ENCODE measurements at regions not wholly inside any gene's neighbourhood (a gene's known extent, or its start where the extent isn't known, plus 50 kb on each side); places are given as distances from the start of the nearest gene placed in this dataset.

- no peak for TF ChIP-seq CTCF (conservative IDR thresholded peaks at IDR 0.05; ENCODE audit: low read depth, low read length)
- DNase-seq (ENCODE audit: low read depth): no peak
- H3K4me3 ChIP-seq (ENCODE audit: low read depth, low read length): no peak overlapping the region
Observed at GRCh38 chr10:4382811-4383210, 443.2 kb upstream of the AKR1E2 start.

- H3K4me3 ChIP-seq (ENCODE audit: low read depth, low read length): no peak overlapping the region
- TF ChIP-seq CTCF (conservative IDR thresholded peaks at IDR 0.05; ENCODE audit: low read depth, low read length): no peak
- DNase-seq (ENCODE audit: low read depth): no peak
Observed at GRCh38 chr10:4373612-4374011, 452.4 kb upstream of the AKR1E2 start.

- no peak for DNase-seq (ENCODE audit: low read depth)
- H3K4me3 ChIP-seq (ENCODE audit: low read depth, low read length): no peak overlapping the region
- no peak for TF ChIP-seq CTCF (conservative IDR thresholded peaks at IDR 0.05; ENCODE audit: low read depth, low read length)
Observed at GRCh38 chr10:4373098-4373497, 452.9 kb upstream of the AKR1E2 start.

GRCh38 chr10:4372601-4373000, 453.4 kb upstream of the AKR1E2 start:
- no peak overlapping the region for H3K4me3 ChIP-seq (ENCODE audit: low read depth, low read length)
- peak; percentile 99 for DNase-seq (ENCODE audit: low read depth)
- no peak for TF ChIP-seq CTCF (conservative IDR thresholded peaks at IDR 0.05; ENCODE audit: low read depth, low read length)

- no peak for TF ChIP-seq CTCF (conservative IDR thresholded peaks at IDR 0.05; ENCODE audit: low read depth, low read length)
- DNase-seq (ENCODE audit: low read depth): peak; percentile 52
- no peak overlapping the region for H3K4me3 ChIP-seq (ENCODE audit: low read depth, low read length)
Observed at GRCh38 chr10:4371691-4372295, 454.2 kb upstream of the AKR1E2 start.

GRCh38 chr10:4370376-4370775, 455.6 kb upstream of the AKR1E2 start:
- TF ChIP-seq CTCF (conservative IDR thresholded peaks at IDR 0.05; ENCODE audit: low read depth, low read length): no peak
- no peak for DNase-seq (ENCODE audit: low read depth)
- H3K4me3 ChIP-seq (ENCODE audit: low read depth, low read length): no peak overlapping the region

GRCh38 chr10:4361581-4361980, 464.4 kb upstream of the AKR1E2 start:
- no peak for DNase-seq (ENCODE audit: low read depth)
- TF ChIP-seq CTCF (conservative IDR thresholded peaks at IDR 0.05; ENCODE audit: low read depth, low read length): no peak
- no peak overlapping the region for H3K4me3 ChIP-seq (ENCODE audit: low read depth, low read length)
